ENCODE measurements at regions not wholly inside any gene's neighbourhood (a gene's known extent, or its start where the extent isn't known, plus 50 kb on each side); places are given as distances from the start of the nearest gene placed in this dataset.
"Not testable (repeated sequence)": the region's sequence is repeated elsewhere in the genome, so short reads cannot be mapped to it uniquely, and the experiment has no call there.

DNA sequence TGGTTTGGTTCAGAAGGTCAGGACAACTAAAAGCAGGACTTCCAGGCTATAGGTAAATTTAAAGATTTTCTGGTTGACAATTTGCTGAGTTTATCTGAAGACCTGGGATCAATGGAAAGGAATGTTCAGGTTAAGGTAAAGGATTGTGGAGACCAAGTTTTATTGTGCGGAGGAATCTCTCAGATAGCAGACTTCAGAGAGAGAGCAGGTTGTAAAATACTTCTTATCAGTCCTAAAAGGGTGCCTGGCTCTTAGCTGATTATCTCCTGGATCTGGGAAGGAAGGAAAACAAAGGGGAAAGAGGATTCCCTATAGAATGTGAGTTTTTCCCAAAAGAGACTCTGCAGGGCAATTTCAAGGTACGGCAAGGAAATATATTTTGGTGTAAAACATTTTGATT, 851.5 kb downstream of the DACH1 start:
- FAIRE-seq = no peak
- no peak for DNase-seq (ENCODE audit: low spot score)

DNA sequence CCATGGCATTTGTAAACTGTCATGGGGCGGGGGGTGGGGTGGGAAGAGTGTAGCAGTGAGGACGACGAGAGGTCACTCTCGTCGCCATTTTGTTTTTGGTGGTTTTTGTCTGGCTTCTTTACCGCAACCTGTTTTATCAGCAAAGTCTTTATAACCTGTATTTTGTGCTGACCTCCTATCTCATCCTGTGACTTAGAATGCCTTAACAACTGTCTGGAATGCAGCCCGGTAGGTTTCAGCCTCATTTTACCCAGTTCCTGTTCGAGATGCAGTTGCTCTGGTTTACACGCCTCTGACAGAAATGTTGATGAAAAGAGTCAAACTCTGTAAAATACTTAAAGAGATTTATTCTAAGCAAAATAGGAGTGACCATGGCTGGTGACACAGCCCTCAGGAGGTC, 852.0 kb downstream of the DACH1 start:
- FAIRE-seq (no peak), DNase-seq (ENCODE audit: low spot score) (no peak)

DNA sequence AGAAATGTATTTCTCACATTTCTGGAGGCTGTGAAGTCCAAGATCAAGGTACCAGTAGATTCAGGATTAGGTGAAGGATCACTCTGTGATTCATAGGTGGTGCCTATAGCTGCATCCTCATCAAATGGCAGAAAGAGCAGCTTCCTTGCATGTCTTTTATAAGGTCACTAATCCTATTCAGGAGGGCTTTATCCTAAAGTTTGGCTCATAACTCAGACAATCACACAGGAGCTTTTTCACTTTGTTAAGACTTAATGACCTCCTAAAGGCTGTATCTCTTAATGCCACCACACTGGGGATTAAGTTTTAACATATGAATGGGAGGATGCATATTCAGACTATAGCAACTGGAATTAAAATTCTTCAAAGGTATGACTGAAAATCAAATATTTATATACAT, 861.1 kb downstream of the DACH1 start:
- FAIRE-seq (no peak), DNase-seq (ENCODE audit: low spot score) (no peak)

DNA sequence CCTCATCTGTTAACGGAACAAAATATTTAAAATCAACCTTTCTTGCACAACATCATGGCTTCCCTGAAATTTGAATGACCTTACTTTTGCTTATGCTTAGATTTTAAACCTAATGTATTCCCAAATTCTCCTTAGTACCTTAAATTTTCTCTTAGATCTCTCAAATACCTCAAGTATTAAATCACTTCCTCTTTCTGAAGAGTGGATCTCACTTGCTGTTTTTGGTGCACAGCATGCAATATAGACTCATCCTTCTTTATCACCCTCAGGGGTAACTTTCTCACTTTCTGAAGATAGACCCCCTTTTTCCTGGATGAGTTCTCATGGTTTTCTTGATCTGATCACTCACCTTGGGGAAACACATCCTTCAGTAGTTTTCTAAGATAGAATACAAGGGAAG, 871.7 kb downstream of the DACH1 start:
- FAIRE-seq (no peak), DNase-seq (ENCODE audit: low spot score) (no peak)

- DNase-seq (ENCODE audit: low spot score) (no peak), FAIRE-seq (no peak)
Measured at GRCh38 chr13:70994191-70994590, 872.8 kb downstream of the DACH1 start.

DNA sequence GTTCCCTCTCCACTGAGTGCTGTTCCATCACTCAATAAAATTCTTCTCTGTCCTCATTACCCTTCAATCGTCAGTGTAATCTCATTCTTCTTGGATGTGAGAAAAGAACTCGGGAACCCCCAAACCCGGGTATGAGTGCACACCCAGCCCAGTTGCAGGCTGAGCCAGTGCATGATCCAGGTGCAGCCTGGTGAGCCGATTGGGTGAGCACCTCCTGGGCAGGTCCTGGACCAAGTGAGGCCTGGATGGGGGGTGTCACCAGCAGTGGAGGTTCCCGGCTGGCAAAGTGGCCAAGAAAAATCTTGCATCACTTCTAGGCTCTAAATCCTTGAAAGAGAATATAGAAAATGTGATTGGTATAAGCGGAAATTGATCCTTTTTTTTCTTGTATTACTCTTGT, 878.8 kb upstream of the KLHL1 start:
- FAIRE-seq (no peak), DNase-seq (ENCODE audit: low spot score) (no peak)

GRCh38 chr13:70985371-70985770, 877.1 kb upstream of the KLHL1 start:
- DNase-seq (ENCODE audit: low spot score) (no peak), FAIRE-seq (no peak)

DNA sequence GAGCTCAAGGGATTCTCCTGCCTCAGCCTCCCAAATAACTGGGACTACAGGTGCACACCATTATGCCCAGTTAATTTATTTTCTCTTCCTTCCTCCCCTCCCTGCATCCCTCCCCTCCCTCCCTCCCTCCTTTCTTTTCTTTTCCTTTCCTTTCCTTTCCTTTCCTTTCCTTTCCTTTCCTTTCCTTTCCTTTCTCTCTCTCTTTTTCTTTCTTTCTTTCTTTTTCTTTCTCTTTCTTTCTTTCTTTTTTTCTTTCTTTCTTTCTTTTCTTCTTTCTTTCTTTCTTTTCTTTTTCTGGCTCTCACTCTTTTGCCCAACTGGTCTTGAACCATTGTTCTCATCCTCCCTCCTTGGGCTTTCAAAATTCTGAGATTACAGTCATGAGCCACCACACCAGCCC, 873.0 kb upstream of the KLHL1 start:
- FAIRE-seq; DNase-seq (ENCODE audit: low spot score): not testable (repeated sequence)

DNA sequence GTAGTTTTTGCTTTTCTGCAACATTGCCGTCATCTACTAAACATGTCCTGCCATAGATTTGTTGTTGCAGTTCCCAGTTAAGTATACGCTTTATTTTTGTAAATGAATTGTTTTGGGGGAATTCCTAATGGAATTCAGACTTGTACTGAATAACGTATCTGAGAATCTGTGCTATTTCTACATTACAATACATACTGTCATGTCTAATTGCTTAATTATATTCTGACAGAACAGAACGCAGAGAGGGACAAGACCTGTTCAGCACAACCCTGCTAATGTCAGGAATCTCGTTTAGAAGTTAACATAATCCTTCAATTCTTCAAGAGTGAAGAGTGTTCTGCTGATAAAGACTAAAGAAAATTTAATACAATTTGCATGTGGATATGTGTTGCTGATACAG, 861.1 kb upstream of the KLHL1 start:
- no peak for FAIRE-seq
- no peak for DNase-seq (ENCODE audit: low spot score)

DNA sequence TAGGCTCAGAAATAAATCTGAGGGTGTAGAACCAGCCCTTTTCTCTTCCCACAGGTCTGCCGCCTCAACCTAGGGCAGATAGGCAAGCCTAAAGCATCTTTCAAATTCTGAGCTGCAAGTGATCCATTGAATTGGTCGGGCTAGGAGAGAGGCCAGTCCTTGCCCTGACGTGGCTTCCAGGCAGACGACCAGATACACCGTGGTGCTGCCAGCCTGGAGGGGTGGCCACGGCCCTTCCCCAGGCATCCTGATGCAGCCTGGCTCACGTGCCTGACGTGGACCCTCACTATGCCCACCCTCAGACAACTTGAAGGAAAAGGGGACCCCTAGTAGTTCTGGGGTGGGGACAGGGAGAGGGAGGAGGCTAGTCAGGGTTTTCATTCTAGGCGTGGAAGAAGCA, 859.3 kb upstream of the KLHL1 start:
- DNase-seq (ENCODE audit: low spot score) (no peak), FAIRE-seq (no peak)

GRCh38 chr13:70964874-70965273, 856.6 kb upstream of the KLHL1 start:
- DNase-seq (ENCODE audit: low spot score) (no peak), FAIRE-seq (no peak)

- FAIRE-seq = no peak
- DNase-seq (ENCODE audit: low spot score) = peak; percentile 1
Measured at GRCh38 chr13:70964124-70964523, 855.9 kb upstream of the KLHL1 start.

DNA sequence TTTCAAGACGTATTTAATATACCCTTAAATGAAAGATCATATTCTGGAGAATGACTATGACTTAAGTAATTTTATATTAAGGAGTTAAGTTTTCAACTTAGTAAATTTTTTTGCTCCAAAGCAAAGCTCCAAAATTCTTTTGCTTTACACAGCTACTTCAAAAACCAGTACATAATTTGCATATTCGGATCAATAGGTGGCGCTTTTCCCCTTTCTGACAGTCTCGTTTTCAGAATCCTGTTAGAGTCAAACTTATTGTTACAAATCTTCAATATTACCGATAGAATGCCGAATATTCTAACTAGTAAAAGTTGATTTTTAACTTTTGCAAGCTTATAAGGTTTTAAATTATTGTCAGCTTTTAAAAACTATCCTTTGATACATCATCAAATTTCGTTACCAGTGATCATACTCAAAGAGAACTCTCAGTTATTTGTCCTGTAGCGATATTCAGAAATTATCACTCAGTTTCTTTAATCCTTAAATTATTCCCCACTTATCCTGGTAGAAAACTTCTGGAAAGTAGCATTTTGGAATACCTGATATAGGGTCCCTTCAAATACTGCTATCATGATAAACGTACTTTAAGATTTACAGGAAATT, 852.7 kb upstream of the KLHL1 start:
- DNase-seq (ENCODE audit: low spot score) = no peak
- FAIRE-seq = no peak

DNA sequence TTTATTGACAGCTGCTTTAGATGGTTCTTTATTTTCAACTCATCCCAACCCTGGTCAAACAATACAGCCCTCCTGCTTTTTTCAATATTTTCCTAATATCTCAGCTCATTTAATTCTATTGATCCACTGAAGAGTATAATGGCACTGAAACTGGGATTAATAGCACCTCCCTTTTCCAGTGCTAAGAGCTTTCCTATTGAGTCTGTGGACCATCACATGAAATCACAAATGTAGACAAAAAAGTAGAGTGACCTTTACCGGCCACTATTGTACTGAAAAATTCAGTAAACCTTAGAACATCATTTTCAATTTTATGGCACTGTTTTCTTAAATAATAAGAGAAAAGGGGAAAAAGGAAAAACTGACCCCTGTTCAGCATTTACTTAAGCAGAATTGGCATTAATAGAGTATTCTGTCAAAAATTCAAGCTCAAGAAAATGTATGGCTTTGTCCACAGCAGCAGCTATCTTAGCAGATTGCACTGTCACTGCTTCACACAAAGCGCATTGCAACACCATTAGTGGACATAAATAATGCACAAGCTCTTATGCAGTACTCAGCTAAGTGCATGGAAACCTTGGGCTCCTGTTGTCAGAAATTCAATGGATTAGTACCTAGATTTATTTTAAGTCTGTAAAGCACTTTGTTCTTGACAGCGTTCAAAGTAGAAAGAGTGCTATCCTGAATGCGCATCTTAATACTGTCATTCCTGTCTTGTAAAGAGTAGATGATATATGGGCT, 851.0 kb upstream of the KLHL1 start:
- FAIRE-seq (no peak), DNase-seq (ENCODE audit: low spot score) (no peak)

- DNase-seq (ENCODE audit: low spot score) (no peak), FAIRE-seq (no peak)
Measured at GRCh38 chr13:70955887-70956286, 847.6 kb upstream of the KLHL1 start.

- DNase-seq (ENCODE audit: low spot score) = no peak
- no peak for FAIRE-seq
Measured at GRCh38 chr13:70950664-70951063, 842.4 kb upstream of the KLHL1 start.

- DNase-seq (ENCODE audit: low spot score) = no peak
- FAIRE-seq = no peak
Measured at GRCh38 chr13:70945506-70945905, 837.3 kb upstream of the KLHL1 start.

DNA sequence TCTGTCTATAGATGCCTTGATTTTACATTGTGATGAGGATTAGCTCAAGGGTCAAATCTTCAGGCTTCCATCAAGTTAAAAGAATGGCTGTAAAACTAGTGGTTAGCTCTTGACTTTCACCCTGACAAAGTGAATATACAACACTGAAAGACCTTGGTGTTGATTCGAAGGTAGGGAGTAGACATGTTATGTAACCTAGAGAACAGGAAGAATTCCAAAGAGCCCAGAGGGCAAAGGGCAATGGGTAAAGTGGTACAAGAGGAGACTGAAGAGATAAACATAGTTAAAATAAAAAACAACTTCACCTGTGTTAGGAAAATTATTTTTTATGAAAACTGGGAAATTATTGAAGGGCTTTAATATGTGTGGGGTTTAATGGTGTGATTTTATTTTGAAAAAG, 833.2 kb upstream of the KLHL1 start:
- FAIRE-seq = no peak
- no peak for DNase-seq (ENCODE audit: low spot score)

DNA sequence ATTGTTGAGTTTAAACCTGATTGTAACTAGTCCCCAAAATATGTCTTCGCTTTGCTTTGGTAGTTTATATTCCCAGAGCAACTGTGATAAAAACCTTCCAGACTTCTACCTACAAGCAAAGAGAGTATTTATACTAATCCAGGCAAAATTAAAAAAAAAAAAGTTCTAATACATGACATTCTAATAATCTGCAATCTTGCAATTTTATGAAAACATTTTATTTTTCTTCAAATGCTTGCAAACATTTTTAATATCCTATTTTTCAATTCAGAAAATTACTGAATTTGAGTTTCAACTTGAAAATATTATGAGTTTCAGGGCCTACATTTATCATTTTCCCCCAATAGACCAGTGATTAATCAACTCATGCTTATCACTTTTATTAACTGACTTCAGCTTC, 830.2 kb upstream of the KLHL1 start:
- DNase-seq (ENCODE audit: low spot score) (no peak), FAIRE-seq (no peak)

- no peak for DNase-seq (ENCODE audit: low spot score)
- no peak for FAIRE-seq
Measured at GRCh38 chr13:70932511-70932910, 824.3 kb upstream of the KLHL1 start.

DNA sequence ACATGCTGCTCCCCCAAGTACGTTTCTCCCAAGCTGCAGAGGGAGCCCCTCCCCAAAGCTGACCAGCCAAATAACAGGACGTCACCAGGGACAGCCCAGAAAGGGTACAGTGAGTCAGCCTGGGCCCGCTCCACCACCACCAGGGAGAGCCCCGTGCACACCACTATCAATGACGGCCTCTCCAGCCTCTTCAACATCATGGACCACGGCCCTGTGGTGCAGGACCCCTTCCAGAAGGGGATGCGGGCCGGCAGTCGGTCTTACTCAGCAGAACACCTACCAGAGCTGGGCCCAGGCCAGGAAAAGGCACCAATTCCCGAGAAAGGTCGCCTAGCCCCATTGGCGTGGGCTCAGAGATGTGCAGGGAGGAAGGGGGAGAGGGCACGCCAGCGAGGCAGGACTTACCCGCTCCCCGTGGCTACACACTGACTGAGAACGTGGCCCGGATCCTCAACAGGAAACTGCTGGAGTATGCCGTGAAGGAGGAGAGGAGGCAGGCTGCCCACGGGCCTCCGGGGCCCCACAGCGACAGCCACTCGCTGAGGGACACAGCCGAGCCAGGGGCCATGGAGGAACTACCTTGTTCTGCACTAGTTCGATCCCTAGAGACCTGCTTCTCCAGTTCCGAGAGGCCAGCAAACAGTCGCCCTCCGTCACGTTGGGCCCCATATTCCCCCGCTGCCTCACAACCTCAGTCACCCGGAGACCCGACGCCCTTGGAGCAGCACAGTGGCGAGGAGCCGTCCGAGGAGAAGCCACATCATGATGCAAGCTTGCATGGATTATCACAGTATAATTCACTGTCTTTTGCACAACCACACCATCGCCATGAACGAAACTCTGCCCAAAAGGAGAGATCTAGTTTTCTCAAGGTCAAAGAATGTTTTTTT, 815.9 kb upstream of the KLHL1 start:
- no peak for DNase-seq (ENCODE audit: low spot score)
- FAIRE-seq = no peak

- FAIRE-seq = no peak
- no peak for DNase-seq (ENCODE audit: low spot score)
Measured at GRCh38 chr13:70911286-70911685, 803.0 kb upstream of the KLHL1 start.

Measured in urothelium cell line (cell line).